Trophoblast cell (in vitro differentiated cells and primary cell): ENCODE measurements at regions not wholly inside any gene's neighbourhood (a gene's known extent, or its start where the extent isn't known, plus 50 kb on each side); places are given as distances from the start of the nearest gene placed in this dataset.

ENCODE experiments used
- DNase-seq, 2 donors: peaks; one replicate each; pipeline ENCODE4 v3.0.0-alpha.2; 2016
- H2AFZ ChIP-seq: 2 replicates; pipeline ENCODE4 v1.6.1; 2013; ENCODE audit warnings: low read length, moderate library complexity, mild to moderate bottlenecking; ENCODE audit not compliant: insufficient read depth, poor library complexity
- H2AK5ac ChIP-seq: 2 replicates; pipeline ENCODE4 v1.6.1; 2013; ENCODE audit warnings: mild to moderate bottlenecking, low read length
- H2BK120ac ChIP-seq: 2 replicates; pipeline ENCODE4 v1.6.1; 2013; ENCODE audit warnings: low read length, mild to moderate bottlenecking, moderate library complexity; ENCODE audit not compliant: insufficient read depth, poor library complexity
- H2BK12ac ChIP-seq: 2 replicates; pipeline ENCODE4 v1.6.1; 2013; ENCODE audit warnings: mild to moderate bottlenecking, low read length, moderate library complexity
- H2BK5ac ChIP-seq: 2 replicates; pipeline ENCODE4 v1.6.1; 2013; ENCODE audit warnings: low read length, low read depth, moderate library complexity, mild to moderate bottlenecking; ENCODE audit not compliant: poor library complexity
- H3K14ac ChIP-seq: 2 replicates; pipeline ENCODE4 v1.6.1; 2013; ENCODE audit warnings: mild to moderate bottlenecking, low read length
- H3K18ac ChIP-seq: 2 replicates; pipeline ENCODE4 v1.6.1; 2013; ENCODE audit warnings: mild to moderate bottlenecking, low read length
- H3K23ac ChIP-seq: 2 replicates; pipeline ENCODE4 v1.6.1; 2013; ENCODE audit warnings: low read length
- H3K27ac ChIP-seq: 2 replicates; pipeline ENCODE4 v1.5.1; 2013; ENCODE audit warnings: low read depth, mild to moderate bottlenecking, inconsistent platforms, low read length, moderate library complexity
- H3K27me3 ChIP-seq: 2 replicates; pipeline ENCODE4 v1.6.1; 2013; ENCODE audit warnings: inconsistent platforms, mild to moderate bottlenecking, low read length, moderate library complexity; ENCODE audit not compliant: insufficient read depth
- H3K36me3 ChIP-seq, 2 experiments: 1 replicate in 1 of 2; 2 replicates in 1 of 2; pipeline ENCODE4 v1.6.1; 2013; ENCODE audit warnings: low read length in 2 of 2, mild to moderate bottlenecking in 2 of 2, moderate library complexity in 1 of 2; ENCODE audit not compliant: insufficient read depth in 2 of 2, control insufficient read depth in 1 of 2
- H3K4ac ChIP-seq: 2 replicates; pipeline ENCODE4 v1.6.1; 2013; ENCODE audit warnings: low read depth, mild to moderate bottlenecking, low read length, moderate library complexity
- H3K4me1 ChIP-seq, 2 experiments: 1 replicate in 1 of 2; 2 replicates in 1 of 2; pipeline ENCODE4 v1.6.1; 2013; ENCODE audit warnings: low read length in 2 of 2, mild to moderate bottlenecking in 2 of 2, moderate library complexity in 1 of 2; ENCODE audit not compliant: insufficient read depth in 2 of 2, control insufficient read depth in 1 of 2
- H3K4me2 ChIP-seq: 2 replicates; pipeline ENCODE4 v1.6.1; 2013; ENCODE audit warnings: inconsistent platforms, mild to moderate bottlenecking, low read length, moderate library complexity
- H3K4me3 ChIP-seq: 2 replicates; pipeline ENCODE4 v1.5.1; 2013; ENCODE audit warnings: mild to moderate bottlenecking, low read depth, low read length, inconsistent platforms
- H3K79me1 ChIP-seq: one replicate; pipeline ENCODE4 v1.6.1; 2013; ENCODE audit warnings: low read length
- H3K79me2 ChIP-seq: 2 replicates; pipeline ENCODE4 v1.6.1; 2013; ENCODE audit warnings: low read length, mild to moderate bottlenecking; ENCODE audit not compliant: control insufficient read depth, insufficient read depth, poor library complexity
- H3K9ac ChIP-seq: 2 replicates; pipeline ENCODE4 v1.6.1; 2013; ENCODE audit warnings: mild to moderate bottlenecking, low read length
- H3K9me3 ChIP-seq: 2 replicates; pipeline ENCODE4 v1.6.1; 2013; ENCODE audit warnings: low read depth, mild to moderate bottlenecking, control low read depth, inconsistent platforms, low read length; ENCODE audit not compliant: insufficient read depth
- H4K12ac ChIP-seq: 2 replicates; pipeline ENCODE4 v1.6.1; 2013; ENCODE audit warnings: low read depth, mild to moderate bottlenecking, low read length, moderate library complexity
- H4K8ac ChIP-seq: 2 replicates; pipeline ENCODE4 v1.6.1; 2013; ENCODE audit warnings: low read depth, mild to moderate bottlenecking, low read length, moderate library complexity
- H4K91ac ChIP-seq: one replicate; pipeline ENCODE4 v1.6.1; 2013; ENCODE audit warnings: low read depth, mild to moderate bottlenecking, low read length, moderate library complexity
- WGBS: extraction: QIAGEN DNeasy Blood & Tissue Kit; methylation state at CpG from one replicate; pipeline ENCODE4 v1.1.7; 2013; ENCODE audit warnings: missing lambda C conversion rate; ENCODE audit not compliant: insufficient read length, insufficient coverage; ENCODE audit errors: extremely low coverage; 5-methylcytosine and 5-hydroxymethylcytosine counted together

- H3K79me2 ChIP-seq, result no peaks in the 10 kb centered on the region
- no peak overlapping the region for H3K23ac ChIP-seq
- H3K4me3 ChIP-seq, result no peak overlapping the region
- no peak overlapping the region for H3K14ac ChIP-seq
- no peak for DNase-seq
- H3K36me3 ChIP-seq, result no peaks in the 10 kb centered on the region
- no peak overlapping the region for H3K9ac ChIP-seq
- no peak overlapping the region for H2BK5ac ChIP-seq
- H2BK12ac ChIP-seq, result no peak overlapping the region
- no peak overlapping the region for H3K4ac ChIP-seq
- no peak overlapping the region for H4K91ac ChIP-seq
- H3K4me2 ChIP-seq, result no peak overlapping the region
- H2AFZ ChIP-seq, result no peak overlapping the region
- no peaks in the 10 kb centered on the region for H3K79me1 ChIP-seq
- H3K27ac ChIP-seq, result no peak overlapping the region
- no peak overlapping the region for H2BK120ac ChIP-seq
- no peak overlapping the region for H4K8ac ChIP-seq
- H3K27me3 ChIP-seq, result no peaks in the 10 kb centered on the region
- H3K18ac ChIP-seq, result no peak overlapping the region
- no CpG with 5 or more reads among the region's 11 CpGs for WGBS
- no peaks in the 10 kb centered on the region for H3K4me1 ChIP-seq
- H3K9me3 ChIP-seq, result peaks cover 2% of the 10 kb centered on the region
- no peak overlapping the region for H4K12ac ChIP-seq
- no peak overlapping the region for H2AK5ac ChIP-seq
Observed at GRCh38 chr16:86061721-86062120, 162.8 kb downstream of the IRF8 start.

DNA sequence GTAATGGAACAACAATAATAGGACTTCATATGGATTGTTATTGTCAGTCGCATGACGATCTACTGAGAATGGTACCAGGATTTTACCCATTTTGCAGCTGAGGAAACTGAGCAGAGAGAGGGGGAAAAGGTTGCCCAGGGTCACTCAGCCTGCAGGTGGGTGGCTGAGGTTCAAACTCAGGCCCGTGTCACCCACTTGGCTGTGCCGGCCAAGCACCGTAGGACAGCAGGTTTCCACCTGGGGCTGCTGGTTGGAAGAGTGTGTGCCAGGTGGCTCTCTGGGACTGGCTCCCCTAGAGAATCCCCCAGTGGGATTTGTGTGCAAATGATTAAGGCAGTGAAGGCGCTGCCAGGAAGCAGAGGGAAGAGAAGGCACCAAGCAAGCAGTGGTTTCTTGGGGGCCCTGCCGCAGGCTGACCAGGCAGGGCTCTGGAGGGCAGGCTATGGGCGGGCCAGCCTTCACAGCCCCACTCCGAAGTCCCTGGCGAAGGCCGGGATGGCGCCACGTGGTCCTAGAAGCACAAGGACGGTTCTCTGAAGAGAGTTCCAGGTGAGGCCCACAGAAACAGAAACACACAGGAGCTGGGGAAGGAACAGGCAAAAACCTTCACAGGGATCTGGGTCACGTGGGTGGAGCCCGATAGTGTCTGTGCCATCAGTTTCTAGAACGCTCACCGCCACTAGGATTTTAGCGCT, 163.5 kb downstream of the IRF8 start:
- Histone ChIP-seq H4K91ac (no peak overlapping the region), H3K36me3 (no peaks in the 10 kb centered on the region), H3K4me3 (no peak overlapping the region), H2BK12ac (no peak overlapping the region), H3K27me3 (no peaks in the 10 kb centered on the region), H3K14ac (no peak overlapping the region), H3K4ac (no peak overlapping the region), H2BK120ac (no peak overlapping the region), H3K79me1 (no peaks in the 10 kb centered on the region), H3K23ac (no peak overlapping the region), H3K4me2 (no peak overlapping the region), H3K18ac (no peak overlapping the region), H3K4me1 (no peaks in the 10 kb centered on the region), H3K9me3 (peaks cover 2% of the 10 kb centered on the region), H3K27ac (no peak overlapping the region), H3K79me2 (no peaks in the 10 kb centered on the region), H3K9ac (no peak overlapping the region), H2AFZ (no peak overlapping the region), H4K8ac (no peak overlapping the region), H2AK5ac (no peak overlapping the region), H2BK5ac (no peak overlapping the region), H4K12ac (no peak overlapping the region)
- DNase-seq, result no peak
- WGBS, result no CpG with 5 or more reads among the region's 19 CpGs

DNA sequence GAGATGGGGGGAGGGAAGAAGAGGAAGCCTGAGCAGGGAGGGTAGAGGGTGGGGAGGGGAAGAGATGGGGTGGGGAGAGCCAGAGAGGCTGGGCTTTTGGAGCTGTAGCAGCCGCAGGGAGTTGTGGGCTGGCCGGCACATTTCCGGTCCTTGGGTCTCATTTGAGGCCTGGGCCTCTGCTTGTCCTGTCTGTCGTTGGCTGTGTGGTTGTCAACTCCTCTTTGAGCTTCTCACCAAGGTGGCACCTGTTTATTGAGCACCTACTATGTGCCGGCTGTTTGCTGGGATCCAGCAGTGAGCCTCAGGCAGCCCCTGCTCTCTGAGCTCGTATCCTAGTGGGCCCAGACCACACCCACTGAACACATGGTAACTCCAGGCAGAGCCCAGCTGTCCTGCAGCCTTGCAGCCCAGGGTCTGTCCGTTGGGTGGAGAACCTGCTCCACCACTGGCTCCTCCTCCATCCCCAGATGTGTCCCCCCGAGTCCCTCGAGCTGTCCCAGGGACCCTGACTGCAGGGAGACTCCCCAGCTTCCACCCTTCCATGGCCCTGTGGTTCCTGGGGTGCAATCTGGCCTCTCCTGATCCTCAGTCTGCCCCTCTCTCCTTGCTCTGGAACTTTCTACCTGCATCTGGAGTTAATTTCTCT, 164.9 kb downstream of the IRF8 start:
- H3K4me1 ChIP-seq, result no peaks in the 10 kb centered on the region
- WGBS, result no CpG with 5 or more reads among the region's 9 CpGs
- no peak for DNase-seq

GRCh38 chr16:86064431-86065250, 165.7 kb downstream of the IRF8 start:
- no peak overlapping the region for H2AFZ ChIP-seq
- H2BK12ac ChIP-seq, result no peak overlapping the region
- H3K14ac ChIP-seq, result no peak overlapping the region
- no peak overlapping the region for H3K23ac ChIP-seq
- H3K9me3 ChIP-seq, result peaks cover 2% of the 10 kb centered on the region
- no peak overlapping the region for H3K4ac ChIP-seq
- no peaks in the 10 kb centered on the region for H3K4me1 ChIP-seq
- H3K36me3 ChIP-seq, result no peaks in the 10 kb centered on the region
- no peak overlapping the region for H4K12ac ChIP-seq
- no peak overlapping the region for H2BK120ac ChIP-seq
- no peak overlapping the region for H4K8ac ChIP-seq
- no peaks in the 10 kb centered on the region for H3K27me3 ChIP-seq
- no peaks in the 10 kb centered on the region for H3K79me1 ChIP-seq
- no peak overlapping the region for H3K18ac ChIP-seq
- no peak overlapping the region for H2BK5ac ChIP-seq
- H3K9ac ChIP-seq, result no peak overlapping the region
- no peaks in the 10 kb centered on the region for H3K79me2 ChIP-seq
- no CpG with 5 or more reads among the region's 11 CpGs for WGBS
- H3K4me2 ChIP-seq, result no peak overlapping the region
- DNase-seq, result no peak
- H4K91ac ChIP-seq, result no peak overlapping the region
- H3K4me3 ChIP-seq, result no peak overlapping the region
- no peak overlapping the region for H2AK5ac ChIP-seq
- no peak overlapping the region for H3K27ac ChIP-seq

More for the DNA sequence above, 164.9 kb downstream of the IRF8 start:
- no peaks in the 10 kb centered on the region for H3K79me1 ChIP-seq
- H3K27me3 ChIP-seq, result no peaks in the 10 kb centered on the region
- H3K9ac ChIP-seq, result no peak overlapping the region
- no peaks in the 10 kb centered on the region for H3K36me3 ChIP-seq
- no peak overlapping the region for H3K23ac ChIP-seq
- no peak overlapping the region for H3K4me3 ChIP-seq
- H4K8ac ChIP-seq, result no peak overlapping the region
- no peak overlapping the region for H3K14ac ChIP-seq
- no peak overlapping the region for H2BK12ac ChIP-seq
- no peak overlapping the region for H2AK5ac ChIP-seq
- H3K18ac ChIP-seq, result no peak overlapping the region
- H4K91ac ChIP-seq, result no peak overlapping the region
- no peak overlapping the region for H2AFZ ChIP-seq
- H3K9me3 ChIP-seq, result peaks cover 2% of the 10 kb centered on the region
- H3K27ac ChIP-seq, result no peak overlapping the region
- no peak overlapping the region for H2BK5ac ChIP-seq
- no peak overlapping the region for H4K12ac ChIP-seq
- no peak overlapping the region for H2BK120ac ChIP-seq
- no peak overlapping the region for H3K4ac ChIP-seq
- no peaks in the 10 kb centered on the region for H3K79me2 ChIP-seq
- H3K4me2 ChIP-seq, result no peak overlapping the region
